OCI-LY7 (cell line): ENCODE measurements at regions not wholly inside any gene's neighbourhood (a gene's known extent, or its start where the extent isn't known, plus 50 kb on each side); places are given as distances from the start of the nearest gene placed in this dataset.

Experiments
- BruUV-seq: library from RNA; stranded (reverse); fragments of 400-500 nt; replicated peaks from 2 replicates; lab custom pipeline; 2021; lab: Mats Ljungman, UMichigan
- CTCF ChIA-PET: fragments of 300-600 bp; sonication (Branson Sonifier 250); formaldehyde crosslinking; loops from one replicate; lab custom pipeline; 2022; ENCODE audit warnings: antibody characterized with exemption; ENCODE audit not compliant: unreplicated experiment; lab: Charles Lee
- POLR2A ChIA-PET: fragments of 300-600 bp; sonication (Branson Sonifier 250); formaldehyde crosslinking; loops from one replicate; lab custom pipeline; 2022; ENCODE audit warnings: antibody characterized with exemption; lab: Charles Lee
- DNase-seq: peaks from one replicate; pipeline ENCODE4 v3.0.0-alpha.2; 2015; ENCODE audit warnings: low spot score
- H2AFZ ChIP-seq: fragments of 200-600 bp; sonication (generic), shearing (Covaris generic); 2 replicates; pipeline ENCODE4 v1.6.1; 2014; ENCODE audit warnings: mild to moderate bottlenecking, antibody characterized with exemption, low read length, moderate library complexity
- H3K27ac ChIP-seq: fragments of 200-600 bp; sonication (generic); 2 replicates; pipeline ENCODE4 v1.5.1; 2014; ENCODE audit warnings: mixed run types, low read depth, mild to moderate bottlenecking, moderate library complexity, low read length, inconsistent platforms; ENCODE audit not compliant: poor library complexity, severe bottlenecking
- H3K36me3 ChIP-seq: fragments of 200-600 bp; sonication (generic); 2 replicates; pipeline ENCODE4 v1.6.1; 2014; ENCODE audit warnings: mild to moderate bottlenecking, antibody characterized with exemption, low read length, moderate library complexity, mixed read lengths; ENCODE audit not compliant: insufficient read depth
- H3K4me1 ChIP-seq: fragments of 200-600 bp; sonication (generic); 2 replicates; pipeline ENCODE4 v1.5.1; 2014; ENCODE audit warnings: mild to moderate bottlenecking, low read length; ENCODE audit not compliant: insufficient read depth, poor library complexity, severe bottlenecking
- H3K4me2 ChIP-seq: fragments of 200-600 bp; sonication (generic); 2 replicates; pipeline ENCODE4 v1.6.1; 2014; ENCODE audit warnings: mild to moderate bottlenecking, low read length
- H3K4me3 ChIP-seq: fragments of 200-600 bp; sonication (generic); 2 replicates; pipeline ENCODE4 v1.5.1; 2014; ENCODE audit warnings: mild to moderate bottlenecking, low read depth, low read length; ENCODE audit not compliant: poor library complexity, severe bottlenecking
- H3K79me2 ChIP-seq: fragments of 200-600 bp; sonication (generic); 2 replicates; pipeline ENCODE4 v1.6.1; 2016; ENCODE audit warnings: low read depth, mild to moderate bottlenecking, low read length, moderate library complexity, mixed read lengths; ENCODE audit not compliant: insufficient read depth
- H3K9me2 ChIP-seq: fragments of 200-600 bp; sonication (generic); 2 replicates; pipeline ENCODE4 v1.6.1; 2016; ENCODE audit warnings: mild to moderate bottlenecking, low read length, mixed read lengths; ENCODE audit not compliant: insufficient read depth
- H3K9me3 ChIP-seq: fragments of 200-600 bp; sonication (generic); 2 replicates; pipeline ENCODE4 v1.6.1; 2014; ENCODE audit warnings: mild to moderate bottlenecking, mixed run types, low read length, mixed read lengths
- H4K20me1 ChIP-seq: fragments of 200-600 bp; sonication (generic); 2 replicates; pipeline ENCODE4 v1.6.1; 2014; ENCODE audit warnings: mild to moderate bottlenecking, antibody characterized with exemption, low read length, moderate library complexity, mixed read lengths; ENCODE audit not compliant: insufficient read depth
- CTCF ChIP-seq: fragments of 200-600 bp; sonication (generic); conservative IDR thresholded peaks from 2 replicates; pipeline ENCODE4 v1.5.1; 2014; ENCODE audit warnings: mild to moderate bottlenecking, antibody characterized with exemption, low read length, moderate library complexity, mixed read lengths
- EZH2phosphoT487 ChIP-seq: fragments of 200-600 bp; sonication (generic); IDR thresholded peaks from 2 replicates; pipeline ENCODE4 v1.6.1; 2018; ENCODE audit warnings: low read depth, borderline replicate concordance, mild to moderate bottlenecking, mixed run types, antibody characterized with exemption, low read length, moderate library complexity, mixed read lengths
- intact Hi-C: fragments of 100-400 bp; cut with micrococcal nuclease; formaldehyde crosslinking; loops from one replicate; pipeline ENCODE4 v1.10.0; 2022; ENCODE audit not compliant: unreplicated experiment

GRCh38 chr11:23556163-23556750, 696.0 kb upstream of the CCDC179 start:
- no peaks in the 10 kb centered on the region for H3K9me3 ChIP-seq
- no peak overlapping the region for H3K4me3 ChIP-seq
- H4K20me1 ChIP-seq: no peaks in the 10 kb centered on the region
- H3K36me3 ChIP-seq: no peaks in the 10 kb centered on the region
- BruUV-seq: no TSS peak
- no peaks in the 10 kb centered on the region for H3K4me1 ChIP-seq
- no peak overlapping the region for H3K27ac ChIP-seq
- H3K9me2 ChIP-seq: no peaks in the 10 kb centered on the region
- no peak overlapping the region for H2AFZ ChIP-seq
- intact Hi-C loops: loop anchor here (5.0 kb wide), 1 partner anchor 626 kb away; no protein-coding TSS in a partner anchor
- H3K4me2 ChIP-seq: no peak overlapping the region
- ChIA-PET POLR2A (interaction anchor here (0.8 kb wide), 1 partner anchor 1789 kb away, joined by 3 read pairs; no protein-coding TSS in a partner anchor), CTCF (no interaction called here)
- no peaks in the 10 kb centered on the region for H3K79me2 ChIP-seq
- DNase-seq: no peak
- TF ChIP-seq CTCF (no peak), EZH2phosphoT487 (no peak)

GRCh38 chr11:23563591-23563990, 703.3 kb upstream of the CCDC179 start:
- intact Hi-C loops: no loop called here
- no peak overlapping the region for H3K4me2 ChIP-seq
- no peak overlapping the region for H3K27ac ChIP-seq
- no peak for TF ChIP-seq EZH2phosphoT487
- no peak for TF ChIP-seq CTCF
- BruUV-seq: no TSS peak
- DNase-seq: no peak
- H3K79me2 ChIP-seq: no peaks in the 10 kb centered on the region
- no peaks in the 10 kb centered on the region for H4K20me1 ChIP-seq
- H2AFZ ChIP-seq: no peak overlapping the region
- H3K4me3 ChIP-seq: no peak overlapping the region
- ChIA-PET CTCF (no interaction called here), POLR2A (interaction anchor here (0.7 kb wide), 1 partner anchor 38 kb away, joined by 3 read pairs; no protein-coding TSS in a partner anchor)
- no peaks in the 10 kb centered on the region for H3K9me3 ChIP-seq
- H3K4me1 ChIP-seq: no peaks in the 10 kb centered on the region
- H3K36me3 ChIP-seq: no peaks in the 10 kb centered on the region
- H3K9me2 ChIP-seq: no peaks in the 10 kb centered on the region

- no peaks in the 10 kb centered on the region for H3K4me1 ChIP-seq
- intact Hi-C loops: no loop called here
- no peaks in the 10 kb centered on the region for H3K79me2 ChIP-seq
- H3K9me3 ChIP-seq: no peaks in the 10 kb centered on the region
- no peaks in the 10 kb centered on the region for H4K20me1 ChIP-seq
- DNase-seq: no peak
- TF ChIP-seq EZH2phosphoT487 (no peak), CTCF (no peak)
- H3K4me3 ChIP-seq: no peak overlapping the region
- CTCF ChIA-PET: no interaction called here
- no peaks in the 10 kb centered on the region for H3K9me2 ChIP-seq
- no TSS peak for BruUV-seq
- POLR2A ChIA-PET: no interaction called here
- no peak overlapping the region for H3K27ac ChIP-seq
- no peaks in the 10 kb centered on the region for H3K36me3 ChIP-seq
- no peak overlapping the region for H2AFZ ChIP-seq
- no peak overlapping the region for H3K4me2 ChIP-seq
Measured at GRCh38 chr11:23564370-23564769, 704.1 kb upstream of the CCDC179 start.
